LNCaP clone FGC (cell line): ENCODE measurements at regions not wholly inside any gene's neighbourhood (a gene's known extent, or its start where the extent isn't known, plus 50 kb on each side); places are given as distances from the start of the nearest gene placed in this dataset.

Source experiments
- DNase-seq: peaks from one replicate; pipeline ENCODE4 v3.0.0-alpha.2; 2011; ENCODE audit warnings: low read depth
- H3K4me3 ChIP-seq: 2 replicates; pipeline ENCODE4 v1.5.1; 2011; ENCODE audit warnings: mild to moderate bottlenecking, low read depth, low read length, control low read depth
- TF ChIP-seq, protein P1 (sequence below): IDR thresholded peaks from 2 replicates; pipeline ENCODE4 v1.5.1; 2012; ENCODE audit warnings: mild to moderate bottlenecking; ENCODE audit not compliant: control insufficient read depth, insufficient read depth; ENCODE audit errors: extremely low read depth

DNA sequence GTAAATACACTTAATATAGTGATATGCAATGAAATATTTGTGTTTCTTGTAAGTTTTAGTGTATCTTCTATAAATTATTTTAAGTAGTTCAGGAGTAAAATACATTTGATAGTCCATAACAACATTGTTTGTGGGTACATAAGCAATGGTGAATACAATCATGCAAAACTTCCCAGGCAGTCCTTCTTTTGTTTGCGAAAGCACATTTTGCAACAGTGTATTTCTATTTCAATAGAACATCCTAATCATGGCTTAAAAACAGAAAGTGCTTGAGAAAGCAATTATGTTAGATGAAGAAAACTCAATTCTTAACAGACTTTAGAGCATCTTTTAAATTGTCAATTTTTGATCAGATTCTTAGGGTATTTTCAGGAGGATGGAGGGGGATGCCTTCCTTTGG, 155.6 kb downstream of the POSTN start:
- TF ChIP-seq, protein P1, sequence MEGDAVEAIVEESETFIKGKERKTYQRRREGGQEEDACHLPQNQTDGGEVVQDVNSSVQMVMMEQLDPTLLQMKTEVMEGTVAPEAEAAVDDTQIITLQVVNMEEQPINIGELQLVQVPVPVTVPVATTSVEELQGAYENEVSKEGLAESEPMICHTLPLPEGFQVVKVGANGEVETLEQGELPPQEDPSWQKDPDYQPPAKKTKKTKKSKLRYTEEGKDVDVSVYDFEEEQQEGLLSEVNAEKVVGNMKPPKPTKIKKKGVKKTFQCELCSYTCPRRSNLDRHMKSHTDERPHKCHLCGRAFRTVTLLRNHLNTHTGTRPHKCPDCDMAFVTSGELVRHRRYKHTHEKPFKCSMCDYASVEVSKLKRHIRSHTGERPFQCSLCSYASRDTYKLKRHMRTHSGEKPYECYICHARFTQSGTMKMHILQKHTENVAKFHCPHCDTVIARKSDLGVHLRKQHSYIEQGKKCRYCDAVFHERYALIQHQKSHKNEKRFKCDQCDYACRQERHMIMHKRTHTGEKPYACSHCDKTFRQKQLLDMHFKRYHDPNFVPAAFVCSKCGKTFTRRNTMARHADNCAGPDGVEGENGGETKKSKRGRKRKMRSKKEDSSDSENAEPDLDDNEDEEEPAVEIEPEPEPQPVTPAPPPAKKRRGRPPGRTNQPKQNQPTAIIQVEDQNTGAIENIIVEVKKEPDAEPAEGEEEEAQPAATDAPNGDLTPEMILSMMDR = no peak
- no peak overlapping the region for H3K4me3 ChIP-seq
- DNase-seq = no peak

DNA sequence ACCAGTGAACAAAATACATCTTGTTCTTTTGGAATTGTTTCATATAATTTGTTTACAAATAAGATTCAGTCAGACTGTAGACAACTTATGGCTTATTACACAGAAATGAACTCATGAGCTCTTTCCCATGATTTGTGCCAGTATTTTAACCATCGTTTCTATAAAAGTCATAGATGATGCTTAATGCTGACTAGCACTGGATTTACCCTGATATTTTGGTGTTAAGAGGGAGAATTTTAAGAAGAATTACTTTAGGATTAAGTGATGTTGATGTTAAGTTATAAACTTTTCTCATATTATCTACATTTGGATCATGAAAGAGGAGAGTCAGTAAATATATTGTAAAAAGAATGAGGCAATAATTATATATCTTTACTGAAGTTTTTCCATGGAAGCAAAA, 162.7 kb downstream of the POSTN start:
- no peak overlapping the region for H3K4me3 ChIP-seq
- no peak for DNase-seq
- TF ChIP-seq, protein P1 = no peak

DNA sequence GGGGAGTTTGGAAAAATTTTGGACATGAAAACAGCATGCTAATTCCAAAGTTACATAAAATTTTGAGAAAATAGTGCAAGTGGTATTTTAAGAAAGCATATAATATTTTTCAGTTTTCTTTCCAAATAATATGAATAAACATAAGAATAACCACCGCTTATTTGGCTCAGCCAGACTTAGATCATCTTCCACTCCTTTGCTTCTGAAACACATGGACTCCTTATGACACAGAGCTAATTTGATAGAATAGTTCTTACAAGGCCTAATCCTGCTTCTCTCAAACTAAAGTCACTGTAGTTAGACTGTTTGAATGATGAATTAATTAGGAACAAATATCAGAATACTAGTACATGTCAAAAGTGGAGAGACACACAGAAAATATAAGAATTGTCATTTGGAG, 165.5 kb downstream of the POSTN start:
- no peak overlapping the region for H3K4me3 ChIP-seq
- DNase-seq = no peak
- TF ChIP-seq, protein P1 = no peak

DNA sequence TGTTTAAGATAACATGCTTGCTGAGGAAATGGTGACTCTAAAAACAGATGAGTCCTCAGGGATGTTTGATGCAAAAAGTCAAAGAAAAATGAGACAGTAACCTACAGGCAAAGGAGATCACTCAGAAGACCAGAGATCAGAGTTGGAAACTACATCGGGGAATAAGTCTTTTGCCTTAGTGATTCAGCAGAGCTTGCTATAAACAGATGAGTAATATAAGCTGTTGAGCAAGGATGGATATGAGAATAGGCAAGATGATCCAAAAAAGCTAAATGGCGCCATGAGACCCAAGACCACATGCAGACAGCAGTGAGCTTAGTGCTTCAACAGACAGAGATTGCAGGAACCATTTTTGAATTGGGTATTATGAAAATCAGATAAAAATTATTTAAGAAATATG, 168.6 kb downstream of the POSTN start:
- TF ChIP-seq, protein P1 = no peak
- H3K4me3 ChIP-seq = no peak overlapping the region
- DNase-seq = no peak

DNA sequence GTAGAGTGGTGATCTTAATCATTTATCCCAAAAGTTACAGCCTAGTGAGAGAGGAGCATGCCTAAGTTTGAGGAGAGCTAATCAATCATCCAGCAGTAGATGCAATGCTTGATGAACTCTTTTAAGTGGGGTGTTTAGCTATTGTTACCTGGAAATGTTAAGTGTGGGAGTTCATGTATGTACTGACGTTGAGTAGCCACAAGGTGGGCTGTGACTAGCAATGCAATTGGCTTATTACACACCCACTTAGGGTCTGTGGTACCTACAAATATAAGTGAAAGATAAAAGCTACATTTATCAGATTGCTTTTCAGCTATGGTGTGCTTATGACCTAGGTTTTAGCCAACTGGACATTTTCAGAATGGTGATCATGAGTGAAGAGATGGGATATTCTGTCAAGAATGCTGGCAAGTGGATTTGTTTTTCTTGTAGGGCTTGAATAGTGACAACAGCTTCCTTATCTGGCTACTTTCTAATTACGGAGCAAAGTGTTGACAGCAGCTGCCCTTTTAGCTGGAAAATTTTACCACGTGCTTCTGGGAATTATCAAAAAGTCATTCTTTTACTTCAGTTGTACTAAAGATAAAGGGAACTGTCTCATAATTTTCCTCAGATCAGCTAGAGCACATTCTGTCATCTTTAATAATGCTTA, 170.6 kb downstream of the POSTN start:
- no peak for DNase-seq
- TF ChIP-seq, protein P1 = no peak
- no peak overlapping the region for H3K4me3 ChIP-seq

DNA sequence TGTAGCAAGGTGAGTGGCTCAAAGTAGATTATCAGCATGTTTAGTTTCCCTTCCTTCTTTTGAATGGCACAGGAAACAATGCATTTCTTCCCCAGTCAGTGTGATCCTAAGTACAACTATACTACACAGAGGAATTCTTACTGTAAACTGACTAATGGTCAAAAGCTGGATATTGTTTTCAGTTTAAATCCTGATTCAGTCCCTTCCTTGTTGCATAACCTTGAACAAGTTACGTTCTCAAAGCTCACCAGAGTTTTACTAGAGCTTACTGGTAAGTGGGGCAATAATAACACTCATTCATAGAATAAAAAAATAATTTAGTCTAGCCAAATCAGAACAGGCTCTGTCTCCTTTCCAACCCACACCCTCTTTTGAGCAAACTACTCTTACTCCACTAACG, 180.1 kb downstream of the POSTN start:
- no peak overlapping the region for H3K4me3 ChIP-seq
- TF ChIP-seq, protein P1 = no peak
- no peak for DNase-seq

DNA sequence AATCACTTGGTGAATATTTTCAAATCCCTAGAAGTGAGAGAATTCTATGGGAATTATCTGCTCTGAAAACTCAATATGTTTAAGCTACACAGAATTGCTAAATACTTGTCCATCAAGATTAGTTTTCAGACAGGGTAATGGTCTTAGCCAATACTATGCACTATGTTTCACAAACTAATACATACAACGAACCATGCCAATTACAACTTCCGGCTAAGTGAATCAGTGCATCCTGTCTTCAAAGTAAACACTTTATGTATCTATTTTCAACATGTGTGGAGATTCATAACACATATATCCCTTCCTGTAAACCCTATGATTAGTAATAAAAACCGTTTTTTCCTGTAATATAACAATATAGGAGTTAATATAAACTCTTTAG, 181.5 kb downstream of the POSTN start:
- no peak overlapping the region for H3K4me3 ChIP-seq
- TF ChIP-seq, protein P1 = no peak
- no peak for DNase-seq
